ENCODE measurements at regions not wholly inside any gene's neighbourhood (a gene's known extent, or its start where the extent isn't known, plus 50 kb on each side); places are given as distances from the start of the nearest gene placed in this dataset.

DNA sequence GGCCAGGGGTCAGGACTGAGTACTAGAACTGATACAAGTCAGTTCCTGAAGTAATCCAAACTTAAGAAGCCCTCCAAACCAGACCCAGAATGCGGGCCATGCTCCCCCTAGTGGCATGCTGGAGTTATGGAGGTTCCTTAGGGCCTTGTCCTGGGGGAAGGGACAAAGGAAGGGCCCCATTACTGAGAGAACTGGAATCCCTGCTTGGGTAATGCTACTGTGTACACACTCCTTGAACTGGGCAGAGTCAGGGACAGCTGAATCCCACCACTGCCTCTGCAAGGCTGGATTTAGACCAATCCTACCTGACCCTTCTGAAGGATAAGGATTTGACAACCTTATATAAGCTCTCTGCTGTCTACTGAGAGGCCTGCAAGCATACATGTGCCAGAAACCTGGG is 97.3 kb upstream of the AKIP1 start:
- DNase-seq (ENCODE audit: low spot score) = peak; percentile 81
- intact Hi-C loops (cut with DNase I) = loop anchor here (10.0 kb wide), 1 partner anchor 89 kb away; no protein-coding TSS in a partner anchor
- ATAC-seq = peak; percentile 49

DNA sequence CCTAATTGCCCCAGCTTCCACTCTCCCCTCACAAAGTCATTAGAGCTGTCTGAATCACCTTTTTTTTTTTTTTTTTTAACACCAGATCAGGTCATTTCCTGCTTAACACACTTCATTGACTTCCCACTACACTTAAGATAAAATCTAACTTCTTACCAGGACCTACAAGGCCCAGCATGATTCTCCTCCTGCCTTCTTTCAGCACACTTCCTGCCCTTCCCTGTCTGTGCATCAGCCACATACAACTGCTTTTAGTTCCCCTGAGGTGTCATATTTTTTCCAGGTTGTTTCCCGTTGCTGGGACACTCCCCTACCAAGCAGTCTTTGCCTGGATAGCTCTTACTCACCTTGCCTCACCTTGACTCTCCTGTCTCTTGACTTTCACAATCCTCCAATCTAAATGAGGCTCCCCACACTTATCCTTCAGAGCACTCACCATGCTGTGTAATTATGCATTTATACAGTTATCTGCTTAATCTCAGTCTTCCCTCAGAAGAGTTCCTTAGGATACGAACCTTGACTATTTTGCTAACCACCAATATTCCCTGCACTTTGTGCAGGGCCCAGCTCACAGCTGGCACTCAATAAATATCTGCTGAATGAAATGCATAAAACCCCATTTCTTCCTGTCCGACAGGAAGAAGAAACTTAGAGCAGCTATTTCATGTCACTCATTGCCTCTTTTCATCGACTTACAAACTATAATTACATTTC is 96.6 kb upstream of the AKIP1 start:
- intact Hi-C loops (cut with DNase I) = loop anchor here (10.0 kb wide), 1 partner anchor 90 kb away; no protein-coding TSS in a partner anchor
- no peak for ATAC-seq
- no peak for DNase-seq (ENCODE audit: low spot score)

DNA sequence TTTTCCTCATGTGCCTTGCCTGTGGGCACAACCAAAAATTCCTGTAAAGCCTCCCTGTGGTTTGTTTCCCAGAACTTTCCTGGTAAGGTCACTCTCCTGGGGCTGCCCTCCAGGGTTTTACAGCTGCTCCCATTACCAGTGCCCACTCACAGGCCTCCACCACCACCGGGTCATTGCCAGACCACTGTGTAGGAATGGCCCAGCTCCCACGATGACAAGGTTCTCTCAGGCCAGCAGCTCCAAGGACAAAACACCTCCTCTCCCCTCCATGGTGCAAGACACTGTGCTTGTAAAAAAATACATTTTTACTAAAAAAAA is 96.1 kb upstream of the AKIP1 start:
- ATAC-seq = no peak
- intact Hi-C loops (cut with DNase I) = loop anchor here (10.0 kb wide), 1 partner anchor 90 kb away; no protein-coding TSS in a partner anchor
- DNase-seq (ENCODE audit: low spot score) = no peak

DNA sequence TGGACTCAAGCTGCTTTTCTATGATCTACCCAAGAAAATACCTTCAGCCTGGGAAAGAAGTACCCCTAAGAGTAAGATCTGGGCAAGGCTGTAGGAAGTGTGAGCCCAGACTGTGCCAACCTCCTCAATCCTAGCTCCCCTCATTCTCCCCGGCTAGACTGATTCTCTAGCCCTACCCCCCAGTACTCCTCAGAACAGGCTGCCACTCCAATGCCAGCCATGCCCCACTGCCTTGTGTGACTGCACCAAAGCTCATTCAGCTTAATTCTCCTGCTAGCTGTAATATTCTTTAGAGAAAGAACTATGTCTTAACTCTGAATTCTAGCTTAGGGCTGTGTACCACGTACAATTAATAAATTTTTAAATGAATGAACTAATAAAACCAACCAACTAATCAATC is 92.6 kb upstream of the AKIP1 start:
- DNase-seq (ENCODE audit: low spot score) (no peak), ATAC-seq (no peak)
- intact Hi-C loops (cut with DNase I) = loop anchor here (10.0 kb wide), 1 partner anchor 94 kb away; no protein-coding TSS in a partner anchor

DNA sequence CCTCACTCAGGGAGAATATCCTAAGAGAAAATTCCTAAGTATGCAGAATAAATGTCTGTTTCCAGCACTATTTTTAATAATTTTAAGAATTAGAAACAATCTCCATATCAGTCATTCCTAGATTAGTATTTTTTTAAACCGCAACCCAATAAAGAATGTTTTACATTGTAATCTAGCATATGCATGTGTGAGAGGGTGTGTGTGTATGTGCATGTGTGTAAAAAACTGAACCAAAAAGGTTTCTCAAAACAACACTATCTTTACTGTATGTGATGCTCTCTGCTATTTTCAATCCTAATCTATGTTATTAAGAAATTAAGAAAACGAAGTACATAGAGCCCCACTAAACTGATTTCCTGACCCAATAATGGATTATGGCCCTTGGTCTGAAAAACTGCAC is 90.6 kb upstream of the AKIP1 start:
- intact Hi-C loops (cut with DNase I) = no loop called here
- no peak for DNase-seq (ENCODE audit: low spot score)
- no peak for ATAC-seq

DNA sequence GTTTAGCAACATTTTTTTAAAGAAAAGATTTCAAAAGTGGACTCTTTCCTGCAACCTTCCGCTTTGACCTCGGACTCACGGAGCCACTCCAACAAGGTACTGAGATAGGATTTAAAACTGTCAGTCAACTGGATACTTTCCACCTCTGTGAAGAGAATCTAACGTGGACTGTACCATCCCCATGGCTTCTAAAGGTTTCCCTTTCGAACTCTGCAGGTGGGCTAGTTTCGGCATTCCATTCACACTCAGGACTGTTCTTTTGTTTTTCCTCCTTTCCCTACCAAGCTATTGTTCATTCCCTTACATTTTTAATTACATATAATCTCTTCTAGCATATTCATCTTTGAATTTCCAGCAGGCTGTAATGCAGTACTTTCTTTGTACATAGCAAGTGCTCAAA is 88.5 kb upstream of the AKIP1 start:
- intact Hi-C loops (cut with DNase I) = no loop called here
- DNase-seq (ENCODE audit: low spot score) (no peak), ATAC-seq (no peak)

DNA sequence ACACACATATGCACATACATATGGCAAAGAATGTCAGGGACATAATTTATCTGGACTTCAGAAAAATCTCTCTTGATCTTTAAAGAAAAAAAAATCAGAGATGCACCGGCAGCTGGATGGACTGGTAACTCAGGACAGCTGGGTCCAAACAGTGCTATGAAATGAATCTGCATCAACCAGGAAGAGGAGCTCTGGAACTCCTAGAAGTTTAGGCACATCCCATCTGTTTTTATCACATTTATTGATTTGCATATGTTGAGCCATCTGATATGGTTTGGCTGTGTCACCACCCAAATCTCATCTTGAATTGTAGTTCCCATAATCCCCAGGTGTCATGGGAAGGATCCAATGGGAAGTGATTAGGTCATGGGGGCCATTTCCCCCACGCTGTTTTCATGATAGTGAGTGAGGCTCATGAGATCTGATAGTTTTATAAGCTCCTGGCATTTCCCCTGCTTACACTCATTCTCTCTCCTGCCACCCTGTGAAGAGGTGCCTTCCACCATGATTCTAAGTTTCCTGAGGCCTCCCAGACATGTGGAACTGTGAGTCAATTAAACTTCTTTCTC is 87.7 kb upstream of the AKIP1 start:
- ATAC-seq (no peak), DNase-seq (ENCODE audit: low spot score) (no peak)
- intact Hi-C loops (cut with DNase I) = no loop called here

DNA sequence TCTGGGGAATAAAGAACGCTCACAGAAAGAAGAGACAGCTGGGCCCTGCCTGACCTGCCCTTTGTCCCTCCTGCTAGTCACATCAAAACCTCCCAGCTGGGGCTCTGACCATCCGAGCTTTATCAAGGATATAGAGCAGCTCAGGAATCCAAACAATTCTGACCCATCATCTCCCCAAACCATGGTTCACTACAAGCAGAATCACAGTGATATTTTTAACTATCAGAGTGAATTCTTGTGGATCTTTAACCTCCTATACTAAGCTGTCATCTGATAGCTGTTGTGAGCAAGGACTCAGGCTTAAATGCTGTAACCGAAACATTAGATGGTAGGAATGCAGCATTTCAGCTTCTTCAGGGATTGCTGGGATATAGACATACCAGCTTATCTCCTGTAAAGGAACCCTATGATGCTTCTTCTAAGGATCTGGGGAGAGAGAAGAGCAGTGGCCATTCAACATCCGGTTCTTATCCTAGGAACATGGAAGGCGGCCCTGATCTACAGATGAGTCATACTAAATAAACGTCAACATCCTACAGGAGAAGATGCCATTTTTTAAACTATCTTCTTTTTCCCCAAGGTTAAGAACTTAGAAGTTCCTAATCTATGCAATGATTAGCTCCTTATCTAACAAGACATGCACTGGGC is 84.7 kb upstream of the AKIP1 start:
- intact Hi-C loops (cut with DNase I) = no loop called here
- ATAC-seq (no peak), DNase-seq (ENCODE audit: low spot score) (no peak)

DNA sequence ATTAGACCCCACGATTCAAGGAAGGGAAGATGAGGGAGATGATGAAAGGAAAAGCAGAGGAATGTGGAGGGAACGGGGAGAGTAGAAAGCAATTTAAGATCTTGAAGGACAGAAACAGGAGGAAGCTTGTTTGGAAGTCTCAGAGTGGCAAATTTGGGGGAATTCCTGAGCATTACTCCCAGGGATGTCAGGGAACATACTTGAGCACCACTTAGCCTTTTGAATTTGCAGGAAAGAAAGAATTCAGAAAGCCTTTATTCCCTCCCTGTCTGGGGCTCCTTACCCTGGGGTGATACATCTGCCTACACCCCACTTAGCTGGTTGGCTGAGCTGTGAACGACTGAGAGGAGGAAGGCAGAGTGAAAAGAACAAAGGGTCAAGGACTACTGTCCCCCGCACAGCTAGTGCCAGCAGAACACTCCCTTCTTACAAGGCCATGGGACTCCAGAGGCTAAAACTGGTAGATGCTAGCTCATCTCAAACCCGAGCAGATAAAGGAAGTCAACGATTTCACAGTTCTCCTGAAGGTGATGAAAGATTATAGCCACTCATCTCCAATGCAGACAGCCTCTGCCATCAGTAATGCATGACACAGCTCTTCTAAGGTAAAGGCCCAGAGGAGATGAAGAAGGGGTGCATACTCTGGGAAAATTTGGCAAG is 84.0 kb upstream of the AKIP1 start:
- intact Hi-C loops (cut with DNase I) = no loop called here
- DNase-seq (ENCODE audit: low spot score) = no peak

DNA sequence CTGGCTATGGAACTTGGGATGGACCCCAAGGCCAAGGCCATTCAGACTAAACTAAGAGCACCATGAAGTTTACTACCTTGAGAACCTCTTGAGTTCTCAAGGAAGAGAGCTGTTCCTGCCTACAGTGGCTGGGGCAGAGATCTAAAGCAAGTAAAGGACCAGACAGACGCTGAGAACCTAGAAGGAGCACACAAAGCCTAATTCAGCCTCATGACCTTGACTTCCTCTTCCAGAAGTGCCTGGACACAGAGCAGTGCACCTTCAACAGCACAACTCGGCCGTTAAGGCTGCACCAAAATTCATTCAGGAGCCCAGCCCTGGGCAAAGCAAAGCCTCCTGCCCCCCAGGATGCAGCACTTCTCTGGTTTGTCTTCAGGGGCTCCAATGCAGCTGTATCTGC is 82.9 kb upstream of the AKIP1 start:
- DNase-seq (ENCODE audit: low spot score) (no peak), ATAC-seq (no peak)
- intact Hi-C loops (cut with DNase I) = no loop called here

More for the DNA sequence above, 84.0 kb upstream of the AKIP1 start:
- peak; percentile 40 for ATAC-seq

DNA sequence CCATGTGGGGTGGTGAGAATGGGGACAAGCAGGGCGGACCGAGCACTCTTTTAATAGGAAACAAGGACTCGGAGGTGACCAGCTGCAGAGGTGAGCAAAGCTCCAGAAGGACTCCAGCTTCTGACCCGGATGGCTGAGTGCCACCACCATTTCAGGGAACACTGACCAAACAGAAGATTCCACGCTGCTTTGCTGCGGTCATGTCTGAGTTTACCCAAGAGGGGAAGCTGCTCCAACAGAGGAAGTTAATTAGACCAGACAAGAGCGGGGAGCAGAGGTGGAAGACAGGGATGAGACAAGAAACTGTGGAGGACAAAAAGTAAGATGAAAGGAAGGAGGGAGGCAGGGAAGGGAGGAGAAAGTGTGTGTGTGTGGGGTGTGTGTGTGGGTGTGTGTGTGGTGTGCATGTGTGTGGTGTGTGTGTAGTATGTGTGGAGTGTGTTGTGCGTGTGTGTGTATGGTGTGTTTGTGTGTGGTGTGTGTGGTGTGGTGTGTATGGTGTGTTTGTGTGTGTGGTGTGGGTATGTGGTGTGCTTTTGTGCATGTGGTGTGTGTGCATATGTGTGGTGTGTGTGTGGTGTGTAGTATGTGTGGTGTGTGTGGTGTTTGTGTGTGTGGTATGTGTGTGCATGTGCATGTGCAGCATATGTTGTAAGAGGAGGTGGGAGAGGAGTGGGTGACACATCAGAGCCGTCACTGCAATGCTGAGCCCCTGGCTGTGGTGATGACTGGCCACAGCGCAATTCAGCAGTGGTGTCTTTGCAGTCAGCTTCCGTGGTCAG is 82.2 kb upstream of the AKIP1 start:
- no peak for DNase-seq (ENCODE audit: low spot score)
- intact Hi-C loops (cut with DNase I) = no loop called here
- peak; percentile 29 for ATAC-seq

DNA sequence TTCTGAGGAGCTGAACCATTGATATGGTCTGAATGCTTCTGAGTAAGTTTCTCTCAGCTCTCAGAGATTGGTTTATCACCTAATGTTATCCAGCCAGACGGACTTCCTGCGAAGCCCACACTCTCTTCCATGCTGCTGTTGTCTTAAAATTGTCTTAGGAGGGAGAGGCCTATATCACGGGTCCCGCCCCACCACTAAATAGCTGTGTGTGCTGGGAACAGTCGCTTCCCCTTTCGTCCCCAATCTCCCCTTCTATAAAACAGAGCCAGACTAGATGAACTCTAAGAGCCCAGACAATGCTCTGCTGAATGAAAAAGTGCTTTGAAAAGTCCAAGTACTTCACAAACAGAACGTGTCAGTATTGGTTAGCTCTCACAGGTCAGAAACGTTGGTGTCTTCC is 81.4 kb upstream of the AKIP1 start:
- intact Hi-C loops (cut with DNase I) = no loop called here
- ATAC-seq (no peak), DNase-seq (ENCODE audit: low spot score) (no peak)

DNA sequence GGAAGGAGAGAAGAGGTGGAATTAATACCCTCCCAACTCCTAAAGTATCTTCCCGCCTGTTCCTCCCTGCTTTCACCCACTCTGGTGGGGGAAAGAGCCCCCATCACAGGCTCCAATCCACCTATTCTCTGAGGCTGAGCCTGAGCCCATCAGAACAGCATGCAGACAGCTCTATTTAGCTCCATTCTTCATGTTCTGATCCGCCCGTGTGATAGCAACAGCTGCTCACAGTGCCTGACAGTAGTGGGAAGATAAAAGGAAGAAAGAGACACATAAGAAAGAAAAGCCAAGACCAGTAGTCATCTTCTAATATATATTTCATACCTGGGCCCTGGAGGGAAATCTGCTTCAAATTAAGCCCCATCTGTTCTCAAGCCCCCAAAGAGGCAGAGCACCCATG is 80.3 kb upstream of the AKIP1 start:
- DNase-seq (ENCODE audit: low spot score) (no peak), ATAC-seq (no peak)
- intact Hi-C loops (cut with DNase I) = no loop called here

DNA sequence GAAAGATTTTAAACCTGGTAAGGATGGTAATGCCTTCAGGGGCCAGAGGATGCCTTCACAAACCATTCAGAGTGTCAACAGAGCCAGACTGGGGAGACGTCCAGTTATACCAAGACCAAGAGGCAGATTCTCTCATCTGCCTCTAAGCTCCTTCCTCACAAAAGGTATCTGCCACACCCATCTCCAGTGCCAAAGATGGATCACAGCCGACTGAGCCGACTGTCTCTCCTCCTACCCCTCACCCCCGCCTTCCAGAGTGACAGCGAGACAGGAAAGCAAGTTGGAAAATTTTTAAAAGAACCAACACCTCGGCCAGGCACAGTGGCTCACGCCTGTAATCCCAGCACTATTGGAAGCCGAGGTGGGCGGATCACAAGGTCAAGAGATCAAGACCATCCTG is 79.1 kb upstream of the AKIP1 start:
- ATAC-seq (no peak), DNase-seq (ENCODE audit: low spot score) (no peak)
- intact Hi-C loops (cut with DNase I) = no loop called here

DNA sequence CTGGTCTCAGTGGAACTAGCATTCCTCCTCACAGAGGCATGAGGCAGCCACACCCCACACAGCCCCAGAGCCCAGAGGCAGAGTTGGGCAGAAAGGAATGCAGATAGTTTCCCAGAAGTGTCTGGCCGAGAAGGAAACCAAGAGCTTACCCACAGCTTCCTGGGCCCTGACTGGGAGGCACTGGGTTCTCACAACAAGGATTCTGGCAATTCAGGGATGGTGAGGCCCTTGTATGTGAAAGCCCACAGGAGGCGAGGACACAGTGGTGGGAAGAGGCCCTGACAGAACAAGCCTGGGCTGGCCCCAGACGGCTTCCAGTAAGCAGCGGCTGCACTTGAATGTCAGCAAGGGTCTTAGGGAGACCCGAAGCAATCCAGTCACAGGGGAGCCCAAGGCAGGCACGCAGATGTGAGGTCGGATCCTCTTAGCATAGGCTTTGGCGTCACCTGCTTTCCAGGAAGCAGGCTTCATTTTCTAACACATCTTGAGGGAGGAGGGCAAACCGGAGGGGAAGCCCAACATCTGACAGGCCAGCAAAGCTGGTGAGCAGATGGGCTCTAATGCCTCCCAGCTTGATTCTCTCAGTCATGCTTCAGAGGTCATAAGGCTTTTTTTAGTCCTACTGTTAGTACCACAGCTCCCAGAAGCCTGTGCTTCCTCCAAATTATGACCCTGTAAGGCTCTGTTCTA is 78.3 kb upstream of the AKIP1 start:
- DNase-seq (ENCODE audit: low spot score) (no peak), ATAC-seq (peak; percentile 77)
- intact Hi-C loops (cut with DNase I) = no loop called here

DNA sequence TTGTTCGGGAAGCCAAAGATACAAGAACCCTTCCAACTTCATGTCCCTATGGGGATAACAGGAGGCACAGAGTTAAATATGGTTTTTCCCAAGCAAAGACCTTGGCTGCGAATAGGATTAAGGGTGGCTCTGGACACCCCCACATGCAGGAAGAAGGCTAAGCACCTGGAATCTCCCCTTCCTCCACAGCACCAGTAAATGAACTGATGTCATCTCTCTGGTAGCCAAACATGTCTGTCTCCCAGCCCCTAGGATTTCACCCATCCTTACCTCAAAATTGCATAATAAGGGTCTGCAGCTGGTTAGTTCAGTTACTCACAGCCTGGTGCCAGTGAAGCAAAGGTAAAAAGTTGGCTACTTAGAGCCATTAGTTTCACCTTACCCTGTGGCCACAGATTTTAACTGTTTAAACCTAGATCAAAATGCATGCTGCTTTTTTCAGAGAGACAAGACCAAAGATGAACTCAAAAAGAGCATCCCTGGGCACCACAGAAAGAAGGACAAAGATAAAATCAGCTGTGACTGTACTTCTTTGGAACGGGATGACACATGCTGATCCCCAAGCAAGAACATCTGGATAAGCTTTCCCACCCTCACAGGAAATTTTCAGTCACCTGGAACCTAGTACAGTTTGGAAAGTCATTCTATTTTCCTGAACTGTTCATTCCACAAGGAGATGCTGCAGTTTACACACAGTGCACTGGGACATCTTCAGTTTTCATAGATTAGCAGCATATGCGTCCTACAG is 77.2 kb upstream of the AKIP1 start:
- ATAC-seq (no peak), DNase-seq (ENCODE audit: low spot score) (no peak)
- intact Hi-C loops (cut with DNase I) = no loop called here

DNA sequence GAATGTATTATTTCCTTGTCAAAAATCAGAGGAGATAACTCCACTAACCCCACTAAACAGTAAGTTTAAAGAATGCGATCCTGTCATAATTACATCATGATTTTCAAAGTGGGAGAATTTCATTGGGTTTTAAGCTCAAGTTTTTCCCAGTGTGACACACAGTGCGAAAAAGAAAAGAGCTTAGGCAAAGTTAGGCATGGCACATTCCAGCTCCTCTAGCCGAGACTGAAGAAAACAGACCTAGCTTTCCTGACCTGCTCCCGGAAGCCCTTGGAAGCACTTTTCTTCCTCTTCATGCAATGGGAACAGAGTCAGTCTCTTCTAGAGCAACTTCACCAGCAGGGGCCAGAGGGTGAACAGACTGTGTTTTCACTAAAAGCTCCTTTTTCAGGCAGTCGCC is 76.6 kb upstream of the AKIP1 start:
- ATAC-seq (no peak), DNase-seq (ENCODE audit: low spot score) (no peak)
- intact Hi-C loops (cut with DNase I) = no loop called here

DNA sequence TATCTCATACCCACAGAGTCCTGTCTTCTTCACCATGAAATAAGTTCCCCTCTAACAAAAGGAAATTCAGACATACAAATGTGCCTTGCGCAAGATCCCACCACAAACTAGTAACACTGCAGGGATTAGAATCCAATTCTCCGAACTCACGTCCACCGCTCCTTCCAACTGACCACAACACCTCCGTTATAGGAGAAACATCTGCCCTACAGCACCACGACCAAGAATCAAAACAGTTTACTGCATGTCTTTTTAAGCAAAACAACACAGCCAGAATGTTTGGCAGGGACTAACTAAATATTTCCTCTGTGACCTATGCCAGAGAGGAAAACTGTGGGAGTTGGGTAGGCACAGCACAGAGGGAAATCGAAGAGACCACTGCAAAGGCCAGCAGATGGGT is 72.7 kb upstream of the AKIP1 start:
- ATAC-seq (peak; percentile 82), DNase-seq (ENCODE audit: low spot score) (no peak)
- intact Hi-C loops (cut with DNase I) = no loop called here
